Spleen (tissue), 11 donors: ENCODE measurements at regions not wholly inside any gene's neighbourhood (a gene's known extent, or its start where the extent isn't known, plus 50 kb on each side); places are given as distances from the start of the nearest gene placed in this dataset.

Experiments
- DNase-seq: peaks from one replicate; pipeline ENCODE4 v3.0.0-alpha.2; 2020
- H3K27ac ChIP-seq, 8 donors: fragments of 200-600 bp; sonication (generic) in 7 of 8; 1 replicate in 4 of 8; 2 replicates in 4 of 8; pipeline versions ENCODE4 v1.5.0 to v1.8.0; 2016 to 2021; ENCODE audit warnings: inconsistent platforms in 4 of 8, mild to moderate bottlenecking in 4 of 8, moderate library complexity in 1 of 8
- H3K27me3 ChIP-seq, 7 donors: fragments of 200-600 bp; sonication (generic) in 6 of 7; replicated peaks in 1 of 7; 1 replicate in 4 of 7; 2 replicates in 3 of 7; pipeline versions ENCODE4 v1.5.0 to v1.8.0; 2016 to 2021; ENCODE audit warnings: inconsistent platforms in 3 of 7, mild to moderate bottlenecking in 1 of 7
- H3K36me3 ChIP-seq, 6 donors: fragments of 200-600 bp; sonication (generic) in 5 of 6; 1 replicate in 4 of 6; 2 replicates in 2 of 6; pipeline versions ENCODE4 v1.5.0 to v1.8.0; 2016 to 2021; ENCODE audit warnings: inconsistent platforms in 2 of 6
- H3K4me1 ChIP-seq, 6 donors: fragments of 200-600 bp; sonication (generic) in 5 of 6; 1 replicate in 3 of 6; 2 replicates in 3 of 6; pipeline versions ENCODE4 v1.5.0 to v1.8.0; 2016 to 2021; ENCODE audit warnings: inconsistent platforms in 3 of 6
- H3K4me3 ChIP-seq, 8 donors: fragments of 200-600 bp; sonication (generic) in 7 of 8; 1 replicate in 4 of 8; 2 replicates in 4 of 8; pipeline versions ENCODE4 v1.5.0 to v1.8.0; 2016 to 2021; ENCODE audit warnings: inconsistent platforms in 4 of 8, mild to moderate bottlenecking in 4 of 8, moderate library complexity in 2 of 8
- H3K9me3 ChIP-seq, 8 donors: fragments of 200-600 bp; sonication (generic) in 7 of 8; 1 replicate in 4 of 8; 2 replicates in 4 of 8; pipeline versions ENCODE4 v1.5.0 to v1.8.0; 2016 to 2021; ENCODE audit warnings: inconsistent platforms in 4 of 8
- CTCF ChIP-seq, 11 experiments: fragments of 200-600 bp in 7 of 11; fragments of 450-650 bp in 4 of 11; sonication (generic) in 4 of 11; IDR thresholded peaks in 8 of 11; conservative IDR thresholded peaks in 3 of 11; 1 replicate in 7 of 11; 2 replicates in 4 of 11; pipeline versions ENCODE4 v1.4.0 to v1.8.0; 2016 to 2021; ENCODE audit warnings: antibody characterized with exemption in 11 of 11, inconsistent platforms in 4 of 11, mild to moderate bottlenecking in 1 of 11
- POLR2A ChIP-seq, 3 donors: fragments of 450-650 bp; IDR thresholded peaks; one replicate each; pipeline ENCODE4 v1.5.1; 2017; ENCODE audit warnings: antibody characterized with exemption in 3 of 3, mild to moderate bottlenecking in 1 of 3
- POLR2AphosphoS5 ChIP-seq, 3 donors: sonication (generic); formaldehyde crosslinking; IDR thresholded peaks; one replicate each; pipeline ENCODE4 v1.5.1; 2017; ENCODE audit warnings: antibody characterized with exemption in 3 of 3
- WGBS, 5 donors: extraction: QIAGEN DNeasy Blood & Tissue Kit in 3 of 5; methylation state at CpG; one replicate each; pipeline versions ENCODE4 v1.1.5 to v1.1.7; 2013 to 2018; 5-methylcytosine and 5-hydroxymethylcytosine counted together
- intact Hi-C: fragments of 100-400 bp; cut with DNase I; formaldehyde crosslinking; loops from one replicate; pipeline ENCODE4 v1.15.0; 2023; ENCODE audit warnings: low total_unique reads
- donor health status: healthy with polysubstance abuse.
- donor health status: DM: no; HTN: no; CAD: no; lungs with moderate emphysema.
- donor health status: DM: no; HTN: no; CAD: no.
- donor health status: Bipolar disorder and iron deficiency.
- donor health status: healthy.
- donor health status: DM: no; HTN: no; CAD: no.
- donor health status: DM: yes; HTN: yes; CAD: no.

GRCh38 chr5:6041977-6042550, 336.3 kb downstream of the MED10 start:
- no peaks in the 10 kb centered on the region for H3K9me3 ChIP-seq
- WGBS, 5 donors: 84 to 91% (median 84%) methylated on average over 10 of the region's 10 CpGs
- no peaks in the 10 kb centered on the region for H3K4me1 ChIP-seq
- H3K4me3 ChIP-seq: no peak overlapping the region
- intact Hi-C loops: no loop called here
- H3K27ac ChIP-seq: no peak overlapping the region
- H3K27me3 ChIP-seq: peaks cover 0 to 11% (median 0%) of the 10 kb centered on the region in 7 donors
- no peak for TF ChIP-seq POLR2A (IDR thresholded peaks at IDR 0.05)
- no peak for TF ChIP-seq POLR2AphosphoS5 (IDR thresholded peaks at IDR 0.05)
- no peak for TF ChIP-seq CTCF (IDR thresholded peaks at IDR 0.05 in 8 of 11, conservative IDR thresholded peaks at IDR 0.05 in 3 of 11)
- DNase-seq: no peak
- no peaks in the 10 kb centered on the region for H3K36me3 ChIP-seq

GRCh38 chr5:6039111-6039510, 339.2 kb downstream of the MED10 start:
- no peak for DNase-seq
- 69 to 80% (median 76%) methylated on average over 1 of the region's 1 CpG for WGBS, 5 donors

GRCh38 chr5:6036006-6036405, 342.3 kb downstream of the MED10 start:
- DNase-seq: no peak
- Histone ChIP-seq H3K27ac (no peak overlapping the region), H3K36me3 (no peaks in the 10 kb centered on the region), H3K4me3 (no peak overlapping the region), H3K27me3 (no peaks in the 10 kb centered on the region), H3K9me3 (no peaks in the 10 kb centered on the region), H3K4me1 (no peaks in the 10 kb centered on the region)
- intact Hi-C loops: no loop called here
- 87 to 98% (median 92%) methylated on average over 1 of the region's 1 CpG for WGBS, 5 donors
- no peak for TF ChIP-seq POLR2AphosphoS5 (IDR thresholded peaks at IDR 0.05)
- no peak for TF ChIP-seq POLR2A (IDR thresholded peaks at IDR 0.05)
- no peak for TF ChIP-seq CTCF (IDR thresholded peaks at IDR 0.05 in 8 of 11, conservative IDR thresholded peaks at IDR 0.05 in 3 of 11)

More at GRCh38 chr5:6039111-6039510, 339.2 kb downstream of the MED10 start:
- Histone ChIP-seq H3K27me3 (peaks cover 0 to 3% (median 0%) of the 10 kb centered on the region in 7 donors), H3K4me1 (no peaks in the 10 kb centered on the region), H3K4me3 (no peak overlapping the region), H3K9me3 (no peaks in the 10 kb centered on the region), H3K36me3 (no peaks in the 10 kb centered on the region), H3K27ac (no peak overlapping the region)
- intact Hi-C loops: no loop called here
- TF ChIP-seq POLR2A (IDR thresholded peaks at IDR 0.05) (no peak), POLR2AphosphoS5 (IDR thresholded peaks at IDR 0.05) (no peak), CTCF (IDR thresholded peaks at IDR 0.05 in 8 of 11, conservative IDR thresholded peaks at IDR 0.05 in 3 of 11) (no peak)

GRCh38 chr5:6029811-6030271, 348.5 kb downstream of the MED10 start:
- H3K4me1 ChIP-seq: no peaks in the 10 kb centered on the region
- no peaks in the 10 kb centered on the region for H3K27me3 ChIP-seq
- no peak for DNase-seq
- WGBS, 5 donors: 65 to 76% (median 74%) methylated on average over 7 of the region's 7 CpGs
- no peak overlapping the region for H3K27ac ChIP-seq
- intact Hi-C loops: no loop called here
- no peaks in the 10 kb centered on the region for H3K9me3 ChIP-seq
- H3K36me3 ChIP-seq: no peaks in the 10 kb centered on the region
- TF ChIP-seq POLR2A (IDR thresholded peaks at IDR 0.05): no peak
- no peak for TF ChIP-seq CTCF (IDR thresholded peaks at IDR 0.05 in 8 of 11, conservative IDR thresholded peaks at IDR 0.05 in 3 of 11)
- no peak for TF ChIP-seq POLR2AphosphoS5 (IDR thresholded peaks at IDR 0.05)
- H3K4me3 ChIP-seq: no peak overlapping the region
